ENCODE measurements at regions not wholly inside any gene's neighbourhood (a gene's known extent, or its start where the extent isn't known, plus 50 kb on each side); places are given as distances from the start of the nearest gene placed in this dataset.

- DNase-seq, result no peak
Observed at GRCh38 chr12:125373375-125373774, 308.1 kb downstream of the AACS start.

GRCh38 chr12:125376422-125376821 lies 311.2 kb downstream of the AACS start:
- DNase-seq, result no peak

DNA sequence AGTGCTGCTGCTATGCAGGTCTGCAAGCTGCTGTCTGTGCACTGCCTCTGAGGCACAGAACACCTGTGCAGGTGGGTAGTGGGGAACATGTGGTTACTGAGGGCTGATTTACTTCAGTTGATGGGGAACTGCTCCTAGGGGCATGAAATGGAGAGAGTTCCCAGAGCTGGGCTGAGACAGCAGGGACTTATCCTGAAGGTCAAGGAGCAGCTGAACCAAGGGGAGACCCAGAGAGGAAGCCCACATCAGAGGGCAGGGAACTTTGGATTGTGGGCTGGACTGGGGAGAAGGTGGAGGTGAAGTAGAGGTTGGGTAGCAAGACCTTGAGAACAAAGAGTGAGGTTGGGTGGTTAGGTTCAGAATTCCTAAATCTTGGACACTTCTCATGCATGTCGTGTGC lies 311.9 kb downstream of the AACS start:
- DNase-seq, result no peak

DNA sequence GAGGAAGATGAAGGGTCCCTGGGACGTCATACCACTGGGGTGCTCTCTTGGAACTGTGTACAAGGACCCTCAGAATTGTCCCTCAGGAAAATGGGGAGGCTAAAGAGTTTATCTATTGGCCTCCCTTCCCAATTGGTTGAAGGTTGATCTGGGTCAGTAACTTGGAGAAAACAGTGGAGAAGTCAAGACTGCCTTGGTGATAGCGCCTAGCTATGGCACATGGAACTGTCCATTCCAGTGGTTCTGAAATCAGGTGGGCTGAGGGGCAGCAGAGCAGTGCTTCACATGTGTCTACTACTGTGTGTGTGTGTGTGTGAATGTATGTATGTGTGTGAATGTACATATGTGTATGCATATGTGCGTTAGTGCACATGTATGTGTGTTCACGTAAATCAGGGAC lies 316.1 kb downstream of the AACS start:
- DNase-seq, result no peak

DNA sequence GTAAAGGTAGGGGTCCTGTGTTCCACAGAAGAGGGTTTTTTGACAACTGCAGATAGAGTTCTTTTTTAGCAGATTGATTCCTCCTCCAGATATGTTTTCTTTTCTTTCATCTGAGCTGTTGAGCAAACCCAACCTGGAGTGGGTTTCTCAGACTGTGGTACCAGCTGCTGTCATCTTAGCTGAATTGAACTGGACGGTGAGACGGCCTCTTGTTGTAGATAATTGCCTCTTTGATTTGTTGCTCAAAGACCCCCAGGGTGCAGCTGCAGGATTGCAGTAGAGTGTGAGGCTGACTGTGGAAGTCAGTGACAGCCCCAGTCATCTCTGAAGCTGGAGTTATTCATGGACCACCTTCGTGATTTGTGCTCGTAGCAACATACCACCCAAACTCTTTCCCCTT lies 317.7 kb downstream of the AACS start:
- DNase-seq, result no peak

DNA sequence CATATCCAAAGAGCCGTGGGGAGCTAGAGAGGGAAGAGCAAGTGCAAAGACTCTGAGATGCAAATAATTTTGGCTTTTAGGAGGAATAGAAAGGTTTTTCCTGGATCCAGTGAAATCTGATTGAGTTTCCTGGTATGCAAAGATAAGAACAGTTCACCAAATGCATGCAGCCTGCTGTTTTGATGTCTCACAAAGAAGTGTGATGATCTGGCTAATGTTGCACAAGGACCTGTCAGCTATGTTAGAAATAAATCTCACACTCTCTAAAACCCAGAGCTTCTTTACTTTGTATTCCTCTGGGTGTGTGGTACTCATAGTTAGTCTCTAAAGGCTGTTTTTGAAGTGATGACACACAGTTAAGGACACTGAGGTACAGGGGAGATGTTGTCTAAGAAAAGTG lies 321.4 kb downstream of the AACS start:
- DNase-seq, result no peak

GRCh38 chr12:125387206-125387605 lies 322.0 kb downstream of the AACS start:
- DNase-seq, result no peak

- no peak for DNase-seq
Observed at GRCh38 chr12:125389061-125389697, 323.9 kb downstream of the AACS start.

GRCh38 chr12:125393569-125393968 lies 328.3 kb downstream of the AACS start:
- no peak for DNase-seq

- no peak for DNase-seq
Observed at GRCh38 chr12:125395583-125396215, 330.5 kb downstream of the AACS start.

- DNase-seq, result no peak
Observed at GRCh38 chr12:125399489-125399888, 334.3 kb downstream of the AACS start.

DNA sequence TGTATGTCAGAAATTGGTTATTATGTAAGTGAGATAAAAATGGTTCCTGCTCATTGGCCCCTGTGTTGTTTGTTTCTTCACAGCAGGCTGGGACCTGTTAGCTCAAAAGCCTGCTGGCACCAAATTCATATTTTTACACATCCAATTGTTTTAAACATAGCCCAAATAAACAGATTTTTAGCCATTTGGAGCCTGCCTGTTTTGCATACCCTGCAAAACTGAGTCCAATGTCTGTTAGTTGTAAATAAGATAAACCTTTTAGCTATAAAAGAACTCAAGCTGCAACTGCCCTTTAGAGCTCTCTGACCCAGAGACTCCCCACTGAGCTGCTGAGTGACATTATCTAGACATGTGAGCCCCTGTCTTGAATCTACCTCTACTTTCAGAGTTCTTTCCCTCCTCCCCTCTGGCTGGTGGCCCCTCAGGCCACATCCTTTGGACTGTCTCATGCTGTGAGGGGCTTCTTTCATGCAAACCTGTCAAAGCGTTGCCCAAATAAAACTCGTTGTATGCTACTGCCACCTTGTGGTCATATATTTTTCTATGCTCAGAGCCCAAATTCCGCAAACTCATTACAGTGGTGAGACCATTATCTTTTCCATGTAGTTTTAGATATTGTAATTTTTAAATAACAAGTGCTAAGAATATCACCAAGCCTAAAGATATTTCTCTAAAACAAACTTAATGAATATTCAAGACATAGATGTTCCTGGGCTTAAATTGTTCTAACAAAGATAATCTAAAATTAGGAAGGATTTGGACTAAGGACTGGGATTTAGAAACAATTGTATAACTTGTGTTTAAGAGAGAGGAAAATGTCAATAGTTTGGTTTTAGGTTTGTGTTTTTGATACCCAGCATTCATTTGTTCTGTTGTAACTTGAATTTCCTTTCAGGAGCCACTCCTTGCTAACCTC lies 337.9 kb downstream of the AACS start:
- no peak for DNase-seq

DNA sequence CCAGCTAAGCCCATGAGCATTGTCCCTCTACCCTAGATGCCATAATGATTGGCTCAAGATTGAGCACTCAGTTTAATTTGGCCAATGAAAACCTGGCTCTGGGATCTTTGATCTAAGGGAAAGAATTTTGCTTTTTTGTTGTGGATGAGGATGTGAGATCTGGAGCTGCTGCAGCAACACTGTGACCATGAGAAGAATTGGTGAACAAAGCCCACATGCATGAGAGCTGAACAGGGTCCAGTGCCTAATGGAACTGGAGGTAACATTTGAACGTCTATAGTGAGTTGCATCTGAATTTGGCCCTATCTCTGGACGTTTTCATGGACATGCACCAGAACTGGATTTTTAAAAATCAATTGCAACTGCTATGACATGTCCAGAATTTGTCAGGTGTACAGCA lies 338.6 kb downstream of the AACS start:
- DNase-seq, result no peak

DNA sequence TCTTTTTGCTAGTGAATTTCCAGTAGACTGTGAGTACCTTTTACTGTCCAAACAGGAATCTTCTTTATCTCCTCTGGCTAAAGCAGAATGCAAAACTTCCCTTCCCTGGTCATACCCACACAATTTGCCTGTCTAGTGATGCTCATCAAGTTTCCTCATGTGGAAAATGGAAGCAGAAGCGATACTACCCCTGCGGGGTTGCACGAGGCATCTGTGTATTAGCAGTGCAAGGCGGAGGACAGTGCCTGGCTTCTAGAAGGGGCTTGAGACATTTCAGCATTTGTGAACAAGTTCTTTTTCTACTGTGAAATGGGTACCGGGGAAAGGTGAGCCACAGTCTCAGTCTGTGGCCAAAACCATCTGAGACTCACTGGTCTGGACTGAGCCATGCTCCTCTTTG lies 340.9 kb downstream of the AACS start:
- DNase-seq, result no peak

DNA sequence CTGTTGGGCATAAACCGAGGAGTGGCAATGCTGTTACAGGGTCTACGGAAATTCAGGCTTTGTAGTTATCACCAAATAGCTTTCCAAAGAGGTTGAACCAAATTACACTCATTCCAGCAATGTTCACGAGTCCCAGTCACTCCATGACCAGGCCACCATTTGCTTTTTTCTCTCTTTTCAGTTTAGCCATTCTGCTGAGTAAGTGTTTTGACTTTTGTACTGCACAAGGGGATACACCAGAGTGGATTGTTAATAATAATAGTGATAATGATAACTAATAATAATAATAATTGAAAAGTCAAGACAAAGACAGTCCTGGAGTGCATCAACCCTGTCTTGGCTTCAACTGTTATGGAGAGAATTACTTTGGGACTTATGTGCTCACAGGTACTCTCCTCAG lies 343.5 kb downstream of the AACS start:
- no peak for DNase-seq

DNA sequence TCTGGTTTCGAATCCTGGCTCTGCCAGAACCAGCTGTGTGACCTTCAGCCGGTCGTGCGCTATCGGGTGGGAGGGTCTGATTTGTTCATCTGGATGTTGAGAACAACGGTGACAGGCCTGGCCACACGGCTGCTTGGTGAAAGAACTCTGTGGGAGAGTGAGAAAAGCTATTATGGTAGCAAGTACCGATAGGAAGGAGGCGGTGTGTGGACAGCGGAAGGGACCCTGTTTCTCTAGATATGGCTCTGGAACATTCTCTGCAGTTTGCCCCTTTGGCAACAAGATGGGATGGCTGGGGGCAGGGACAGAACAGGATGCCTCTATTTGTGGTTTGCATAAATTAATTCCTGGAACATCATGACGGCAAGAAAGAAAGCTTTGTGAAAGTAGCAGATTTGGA lies 347.3 kb downstream of the AACS start:
- no peak for DNase-seq

- no peak for DNase-seq
Observed at GRCh38 chr12:125417446-125417845, 352.2 kb downstream of the AACS start.

DNA sequence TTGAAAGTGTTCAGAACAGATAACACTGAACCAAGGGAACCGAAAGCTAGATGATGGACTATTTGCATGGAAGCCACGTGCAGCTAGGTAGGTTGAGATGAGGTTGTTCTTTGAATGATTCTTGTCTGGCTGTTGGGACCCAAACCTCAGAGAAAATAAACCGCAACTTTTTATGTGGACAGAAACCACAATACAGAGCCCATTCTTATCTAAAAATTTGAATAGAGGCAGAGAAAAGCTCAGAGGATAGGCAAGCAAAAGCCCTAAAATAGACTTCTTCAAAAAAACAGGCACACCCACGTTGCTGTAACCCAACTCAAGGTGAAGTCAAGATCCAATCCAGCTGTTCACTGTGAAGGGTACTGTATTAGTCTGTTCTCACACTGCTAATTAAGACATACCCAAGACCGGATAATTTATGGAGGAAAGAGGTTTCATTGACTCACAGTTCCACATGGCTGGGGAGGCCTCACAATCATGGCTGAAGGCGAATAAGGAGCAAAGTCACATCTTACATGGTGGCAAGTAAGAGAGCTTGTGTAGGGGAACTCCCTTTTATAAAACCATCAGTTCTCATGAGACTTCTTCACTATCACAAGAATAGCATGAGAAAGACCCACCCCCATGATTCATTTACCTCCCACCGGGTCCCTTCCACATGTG lies 353.8 kb downstream of the AACS start:
- no peak for DNase-seq

- DNase-seq, result no peak
Observed at GRCh38 chr12:125424909-125425308, 359.7 kb downstream of the AACS start.

DNA sequence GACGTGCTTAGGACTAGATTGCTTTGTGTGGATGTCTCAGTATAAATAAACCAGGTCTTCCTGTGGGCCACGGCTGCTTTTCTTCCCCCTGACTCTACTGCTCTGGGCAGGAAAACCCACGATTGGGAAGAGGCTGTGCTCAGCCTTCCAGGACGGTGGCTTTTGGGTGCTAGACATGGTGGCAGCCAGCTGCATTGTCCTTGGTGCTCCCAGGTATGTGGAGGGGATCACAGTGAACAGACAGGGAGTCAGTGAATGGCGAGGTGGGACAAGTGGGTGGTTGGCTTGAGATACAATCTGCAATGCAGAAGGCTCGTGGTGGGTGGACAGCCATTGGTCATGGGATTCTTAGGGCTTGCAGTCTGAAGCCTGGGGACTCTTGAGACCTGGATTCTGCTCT lies 366.3 kb downstream of the AACS start:
- DNase-seq, result no peak

DNA sequence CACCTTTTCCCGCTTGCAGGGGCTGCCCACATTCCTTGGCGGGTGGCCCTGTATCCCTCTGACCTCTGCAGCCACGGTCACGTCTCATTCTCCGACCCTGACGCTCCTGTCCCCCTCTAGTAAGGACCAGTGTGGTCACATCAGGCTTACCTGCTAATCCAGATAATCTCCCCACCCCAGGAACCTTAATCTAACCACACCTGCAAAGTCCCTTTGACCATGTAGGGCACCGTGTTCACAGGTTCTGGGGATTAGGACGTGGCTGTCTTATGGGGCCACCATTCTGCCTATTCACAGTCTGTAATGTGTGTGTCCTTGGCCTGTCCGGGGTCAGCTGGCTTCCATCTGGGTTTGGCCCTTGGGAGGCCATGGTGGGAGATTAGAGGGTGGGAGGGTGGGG lies 368.9 kb downstream of the AACS start:
- no peak for DNase-seq

- DNase-seq, result no peak
Observed at GRCh38 chr12:125434936-125435443, 369.8 kb downstream of the AACS start.

DNA sequence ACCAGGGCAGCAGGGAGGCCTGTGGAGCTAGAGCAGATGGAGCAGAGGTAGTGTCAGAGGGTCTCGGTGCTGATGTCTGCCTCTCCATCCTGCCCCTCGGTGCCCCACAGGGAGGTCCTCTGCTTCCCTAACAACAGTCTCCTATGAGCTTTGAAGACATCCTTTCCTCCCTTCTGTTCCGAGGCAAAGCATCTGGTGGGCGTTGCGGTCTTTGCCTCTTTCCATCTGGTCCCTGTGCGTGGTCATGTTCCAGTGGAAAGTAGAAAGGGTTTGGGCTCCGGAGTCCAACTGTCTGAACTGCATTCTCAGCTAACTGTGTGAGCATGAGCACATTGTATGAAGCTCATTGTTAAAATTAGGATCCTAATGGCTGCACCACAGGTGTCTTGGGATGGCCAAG lies 370.6 kb downstream of the AACS start:
- DNase-seq, result no peak

Measured in activated CD4-positive, alpha-beta T cell treated with anti-CD3 and anti-CD28 coated beads, Interleukin-2, amount 50 U/mL, for 48 hours (primary cell).